Smooth muscle cell (in vitro differentiated cells): ENCODE measurements at regions not wholly inside any gene's neighbourhood (a gene's known extent, or its start where the extent isn't known, plus 50 kb on each side); places are given as distances from the start of the nearest gene placed in this dataset.

Source experiments
- DNase-seq: peaks from one replicate; lab custom pipeline; 2025; ENCODE audit not compliant: unreplicated experiment; lab: John Stamatoyannopoulos, UW
- H2AFZ ChIP-seq: fragments of 200-600 bp; sonication (generic); 2 replicates; pipeline ENCODE4 v1.6.0; 2016; ENCODE audit warnings: antibody characterized with exemption, low read depth, mild to moderate bottlenecking
- H3F3A ChIP-seq: fragments of 200-600 bp; sonication (generic); 2 replicates; pipeline ENCODE4 v1.6.0; 2017; ENCODE audit warnings: antibody characterized with exemption, low read depth
- H3K27ac ChIP-seq: fragments of 200-600 bp; sonication (generic); 2 replicates; pipeline ENCODE4 v1.5.1; 2016; ENCODE audit warnings: low read depth, mild to moderate bottlenecking
- H3K27me3 ChIP-seq: fragments of 200-600 bp; sonication (generic); 2 replicates; pipeline ENCODE4 v1.6.1; 2016; ENCODE audit warnings: low read depth, mild to moderate bottlenecking
- H3K36me3 ChIP-seq: fragments of 200-600 bp; sonication (generic); 2 replicates; pipeline ENCODE4 v1.5.1; 2016; ENCODE audit warnings: low read depth
- H3K4me1 ChIP-seq: fragments of 200-600 bp; sonication (generic); 2 replicates; pipeline ENCODE4 v1.5.1; 2016; ENCODE audit warnings: low read depth
- H3K4me2 ChIP-seq: fragments of 200-600 bp; sonication (generic); 2 replicates; pipeline ENCODE4 v1.6.0; 2016; ENCODE audit warnings: mild to moderate bottlenecking
- H3K4me3 ChIP-seq: fragments of 200-600 bp; sonication (generic); 2 replicates; pipeline ENCODE4 v1.5.1; 2016; ENCODE audit warnings: mild to moderate bottlenecking
- H3K79me2 ChIP-seq: fragments of 200-600 bp; sonication (generic); 2 replicates; pipeline ENCODE4 v1.6.0; 2016; ENCODE audit warnings: low read depth, mild to moderate bottlenecking
- H3K9ac ChIP-seq: fragments of 200-600 bp; sonication (generic); 2 replicates; pipeline ENCODE4 v1.6.0; 2016; ENCODE audit warnings: low read depth
- H3K9me3 ChIP-seq: fragments of 200-600 bp; sonication (generic); replicated peaks from 2 replicates; pipeline ENCODE4 v1.5.1; 2016; ENCODE audit warnings: low read depth
- H4K20me1 ChIP-seq: fragments of 200-600 bp; sonication (generic); 2 replicates; pipeline ENCODE4 v1.6.0; 2016; ENCODE audit warnings: low read depth
- WGBS: methylation state at CpG from one replicate; pipeline ENCODE4 v1.1.7; 2016; ENCODE audit warnings: low lambda C conversion rate; 5-methylcytosine and 5-hydroxymethylcytosine counted together
- TF ChIP-seq, protein P1 (sequence below): fragments of 200-600 bp; sonication (generic); IDR thresholded peaks from 2 replicates; pipeline ENCODE4 v1.5.1; 2017; ENCODE audit warnings: borderline replicate concordance, mild to moderate bottlenecking, antibody characterized with exemption; ENCODE audit not compliant: insufficient read depth, poor library complexity, severe bottlenecking

GRCh38 chr16:80468029-80468428 is 72.8 kb upstream of the DYNLRB2 start:
- Histone ChIP-seq H4K20me1 (no peaks in the 10 kb centered on the region), H3K4me1 (no peaks in the 10 kb centered on the region), H3K79me2 (no peaks in the 10 kb centered on the region), H3K27me3 (peaks cover 22% of the 10 kb centered on the region), H3F3A (no peaks in the 10 kb centered on the region), H3K27ac (no peak overlapping the region), H3K9me3 (no peaks in the 10 kb centered on the region), H2AFZ (no peak overlapping the region), H3K36me3 (no peaks in the 10 kb centered on the region), H3K9ac (no peak overlapping the region), H3K4me2 (no peak overlapping the region), H3K4me3 (no peak overlapping the region)
- no peak for DNase-seq
- TF ChIP-seq, protein P1, sequence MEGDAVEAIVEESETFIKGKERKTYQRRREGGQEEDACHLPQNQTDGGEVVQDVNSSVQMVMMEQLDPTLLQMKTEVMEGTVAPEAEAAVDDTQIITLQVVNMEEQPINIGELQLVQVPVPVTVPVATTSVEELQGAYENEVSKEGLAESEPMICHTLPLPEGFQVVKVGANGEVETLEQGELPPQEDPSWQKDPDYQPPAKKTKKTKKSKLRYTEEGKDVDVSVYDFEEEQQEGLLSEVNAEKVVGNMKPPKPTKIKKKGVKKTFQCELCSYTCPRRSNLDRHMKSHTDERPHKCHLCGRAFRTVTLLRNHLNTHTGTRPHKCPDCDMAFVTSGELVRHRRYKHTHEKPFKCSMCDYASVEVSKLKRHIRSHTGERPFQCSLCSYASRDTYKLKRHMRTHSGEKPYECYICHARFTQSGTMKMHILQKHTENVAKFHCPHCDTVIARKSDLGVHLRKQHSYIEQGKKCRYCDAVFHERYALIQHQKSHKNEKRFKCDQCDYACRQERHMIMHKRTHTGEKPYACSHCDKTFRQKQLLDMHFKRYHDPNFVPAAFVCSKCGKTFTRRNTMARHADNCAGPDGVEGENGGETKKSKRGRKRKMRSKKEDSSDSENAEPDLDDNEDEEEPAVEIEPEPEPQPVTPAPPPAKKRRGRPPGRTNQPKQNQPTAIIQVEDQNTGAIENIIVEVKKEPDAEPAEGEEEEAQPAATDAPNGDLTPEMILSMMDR = no peak
- 94% methylated on average over 8 of the region's 8 CpGs for WGBS

DNA sequence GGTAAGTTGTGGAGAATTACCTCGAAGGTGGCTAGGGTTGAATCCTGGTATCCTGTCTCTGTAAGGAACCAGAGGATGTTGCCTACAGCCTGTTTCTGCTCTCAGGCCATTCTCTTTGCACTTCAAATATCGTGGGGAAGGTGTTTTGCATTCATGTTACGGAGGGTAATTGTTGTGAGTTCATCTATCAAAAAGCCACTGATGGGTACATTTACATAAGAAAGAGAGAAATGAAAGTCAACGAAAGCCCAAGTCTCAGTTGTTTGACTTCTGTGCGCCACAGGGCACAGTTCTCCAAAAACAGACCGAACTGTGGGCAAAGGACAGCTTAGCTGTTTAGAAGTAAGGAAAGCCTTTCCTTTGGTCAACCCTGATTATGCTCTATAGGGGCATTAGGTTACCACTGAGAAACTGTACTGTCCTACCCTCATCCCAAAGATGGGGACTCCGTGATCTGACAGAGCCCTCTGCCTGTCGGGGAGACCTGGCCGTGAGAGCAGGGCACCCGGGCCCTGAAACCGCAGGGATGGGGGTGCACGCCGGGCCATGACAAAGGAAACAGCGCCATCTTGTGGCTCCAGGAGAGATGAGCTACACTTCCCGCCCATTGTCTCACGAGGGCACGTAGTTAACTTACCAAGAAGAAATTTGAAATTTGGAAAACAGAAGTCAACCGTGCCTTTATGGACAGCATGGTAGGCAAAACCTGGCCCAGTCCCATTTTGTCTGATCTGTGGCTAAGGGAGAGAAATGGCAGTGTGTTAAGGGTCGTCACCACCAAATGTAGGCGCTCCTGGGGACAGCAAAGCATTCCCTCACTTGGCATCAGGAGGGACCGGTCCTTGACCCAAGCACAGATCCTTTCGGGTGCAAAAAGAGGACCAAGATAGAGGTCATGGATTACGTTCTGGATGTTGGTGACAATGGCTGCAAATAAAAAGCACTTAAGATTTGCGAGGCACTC is 74.5 kb upstream of the DYNLRB2 start:
- Histone ChIP-seq H3K27ac (no peak overlapping the region), H3K4me1 (no peaks in the 10 kb centered on the region), H3K4me2 (peak overlapping the region; percentile 80), H3K9ac (no peak overlapping the region), H3K27me3 (peaks cover 39% of the 10 kb centered on the region), H4K20me1 (no peaks in the 10 kb centered on the region), H2AFZ (no peak overlapping the region), H3K4me3 (peak overlapping the region; percentile 19), H3F3A (no peaks in the 10 kb centered on the region), H3K9me3 (no peaks in the 10 kb centered on the region), H3K36me3 (no peaks in the 10 kb centered on the region), H3K79me2 (no peaks in the 10 kb centered on the region)
- TF ChIP-seq, protein P1 = peak; percentile 97
- DNase-seq = peak; percentile 16
- WGBS = 23% methylated on average over 24 of the region's 24 CpGs

DNA sequence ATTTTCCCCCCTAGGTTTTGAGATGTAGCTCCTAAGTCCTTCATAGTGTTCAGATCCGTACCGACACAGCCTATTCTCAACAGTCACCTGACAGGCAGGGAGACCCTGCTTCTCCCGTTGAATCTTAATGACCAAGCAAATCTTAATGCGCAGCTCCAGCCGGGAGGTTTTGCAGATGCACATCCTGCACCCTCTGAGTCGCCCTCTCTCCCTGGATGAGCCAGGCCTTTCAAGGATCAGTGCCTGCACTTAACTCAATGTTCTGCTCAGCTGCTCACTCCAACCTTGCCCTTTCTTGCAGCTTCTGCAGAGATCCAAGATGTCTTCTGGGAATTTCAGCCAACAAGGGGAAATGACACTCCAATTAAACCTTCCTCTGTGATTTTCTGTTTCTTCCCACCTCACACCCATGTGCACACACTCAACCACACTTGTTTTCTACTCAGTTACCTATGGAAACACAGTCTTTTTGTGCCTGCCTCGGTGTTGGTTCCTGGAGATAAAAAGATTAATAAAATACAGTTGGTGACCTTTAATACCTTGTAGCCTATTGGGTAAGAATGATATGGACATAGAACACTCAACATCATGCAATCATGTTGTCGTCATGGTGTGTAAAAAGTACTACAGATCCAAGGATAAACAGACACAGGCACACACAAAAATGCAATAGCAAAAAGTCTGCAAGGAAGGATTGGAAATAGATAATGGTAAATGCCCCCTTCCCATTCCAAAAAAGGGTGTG is 76.9 kb upstream of the DYNLRB2 start:
- H3K36me3 ChIP-seq = no peaks in the 10 kb centered on the region
- no peak overlapping the region for H3K27ac ChIP-seq
- H3K4me2 ChIP-seq = no peak overlapping the region
- no peaks in the 10 kb centered on the region for H3K9me3 ChIP-seq
- no peak for DNase-seq
- H3K9ac ChIP-seq = no peak overlapping the region
- H3K27me3 ChIP-seq = peaks cover 33% of the 10 kb centered on the region
- WGBS = 88% methylated on average over 8 of the region's 8 CpGs
- H3K4me1 ChIP-seq = no peaks in the 10 kb centered on the region
- TF ChIP-seq, protein P1 = no peak
- no peak overlapping the region for H2AFZ ChIP-seq
- no peaks in the 10 kb centered on the region for H4K20me1 ChIP-seq
- no peaks in the 10 kb centered on the region for H3F3A ChIP-seq
- H3K79me2 ChIP-seq = no peaks in the 10 kb centered on the region
- H3K4me3 ChIP-seq = no peak overlapping the region
